GM12891 (cell line): ENCODE measurements at regions not wholly inside any gene's neighbourhood (a gene's known extent, or its start where the extent isn't known, plus 50 kb on each side); places are given as distances from the start of the nearest gene placed in this dataset.
A peak's percentile ranks its signal among the peaks of the same experiment; 100 is the strongest.
"Not testable (repeated sequence)": the region's sequence is repeated elsewhere in the genome, so short reads cannot be mapped to it uniquely, and the experiment has no call there.

ENCODE experiments used
- DNase-seq: peaks from one replicate; pipeline ENCODE4 v3.0.0; 2011; ENCODE audit warnings: low spot score; ENCODE audit not compliant: insufficient read length
- FAIRE-seq: peaks from 2 replicates; lab custom pipeline; 2011; peaks lifted over from hg19 to GRCh38; lab: Jason Lieb, UNC
- PAX5 ChIP-seq: IDR thresholded peaks from 2 replicates; pipeline ENCODE4 v1.6.1; 2011; ENCODE audit warnings: low read length, moderate library complexity, mild to moderate bottlenecking; ENCODE audit not compliant: insufficient read depth, severe bottlenecking
- POLR2A ChIP-seq: IDR thresholded peaks from 2 replicates; pipeline ENCODE4 v1.6.1; 2011; ENCODE audit warnings: low read depth, low read length, control low read depth
- POLR2AphosphoS5 ChIP-seq: IDR thresholded peaks from 2 replicates; pipeline ENCODE4 v1.6.1; 2011; ENCODE audit warnings: low read depth, low read length, control low read depth
- POU2F2 ChIP-seq: IDR thresholded peaks from 2 replicates; pipeline ENCODE4 v1.6.1; 2011; ENCODE audit warnings: low read depth, mild to moderate bottlenecking, control low read depth, low read length, moderate library complexity
- SPI1 ChIP-seq: IDR thresholded peaks from 2 replicates; pipeline ENCODE4 v1.6.1; 2011; ENCODE audit warnings: low read depth, low read length, control low read depth
- TAF1 ChIP-seq: IDR thresholded peaks from 2 replicates; pipeline ENCODE4 v1.6.1; 2011; ENCODE audit warnings: low read depth, low read length, control low read depth

- TF ChIP-seq TAF1 = no peak
- TF ChIP-seq POLR2AphosphoS5 = no peak
- TF ChIP-seq POLR2A = no peak
- TF ChIP-seq PAX5 = no peak
- peak; percentile 82 for TF ChIP-seq SPI1
- no peak for TF ChIP-seq POU2F2
- no peak for DNase-seq
- FAIRE-seq = no peak
Measured at GRCh38 chr2:195343540-195343939, 313.5 kb upstream of the SLC39A10 start.

- TF ChIP-seq SPI1 (no peak), PAX5 (no peak), TAF1 (no peak), POU2F2 (no peak), POLR2A (no peak)
- DNase-seq (no peak), FAIRE-seq (no peak)
Measured at GRCh38 chr2:195342061-195342460, 315.0 kb upstream of the SLC39A10 start.

- FAIRE-seq (no peak), DNase-seq (no peak)
- TF ChIP-seq POU2F2 (no peak), SPI1 (0 out of 2 replicates have a peak, but pooled peaks have one; percentile 36), TAF1 (no peak)
Measured at GRCh38 chr2:195338856-195339255, 318.2 kb upstream of the SLC39A10 start.

DNA sequence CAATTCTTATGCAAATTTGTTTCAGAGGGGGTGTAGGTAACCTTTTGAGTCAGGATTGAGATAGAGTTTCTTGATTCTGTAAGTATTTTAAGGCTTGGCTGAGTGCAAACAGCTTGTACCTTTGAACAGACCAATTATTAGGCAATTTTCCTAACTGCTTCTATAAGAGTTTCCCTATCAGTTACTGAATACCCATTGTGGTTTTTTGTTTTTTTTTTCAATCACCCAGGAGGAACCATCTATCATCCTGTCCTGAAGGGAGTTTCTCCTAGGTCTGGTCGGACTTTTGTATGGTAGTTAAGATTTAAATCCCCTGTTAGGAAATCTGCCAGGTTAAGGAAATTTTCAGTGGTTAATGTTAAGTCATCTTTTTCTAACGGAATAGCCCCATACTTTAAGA is 319.4 kb upstream of the SLC39A10 start:
- TF ChIP-seq TAF1 = no peak
- TF ChIP-seq POLR2AphosphoS5 = no peak
- no peak for TF ChIP-seq POLR2A
- TF ChIP-seq SPI1 = no peak
- TF ChIP-seq PAX5 = no peak
- TF ChIP-seq POU2F2 = no peak
- FAIRE-seq (no peak), DNase-seq (no peak)

GRCh38 chr2:195333869-195334268 is 323.2 kb upstream of the SLC39A10 start:
- no peak for TF ChIP-seq TAF1
- no peak for TF ChIP-seq PAX5
- TF ChIP-seq POU2F2 = no peak
- no peak for TF ChIP-seq SPI1
- TF ChIP-seq POLR2AphosphoS5 = no peak
- TF ChIP-seq POLR2A = no peak
- FAIRE-seq (no peak), DNase-seq (no peak)

DNA sequence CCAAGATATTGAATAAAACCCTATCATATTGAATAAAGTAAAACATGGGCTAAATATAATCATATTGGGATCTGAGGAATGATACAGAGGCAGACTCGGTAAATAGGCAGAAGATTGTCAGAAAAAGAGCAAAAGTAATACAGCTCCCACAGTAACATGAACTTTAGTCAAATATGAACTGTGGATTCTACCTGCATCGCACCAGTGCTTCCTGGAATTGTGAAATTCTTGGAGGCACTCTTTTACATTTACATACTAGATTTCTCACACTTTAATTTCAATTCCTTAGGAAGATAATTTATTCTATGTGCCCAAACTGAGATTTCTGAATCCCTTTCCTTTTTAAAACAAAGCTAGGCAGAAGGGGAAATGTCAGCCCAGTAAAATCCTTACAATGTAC is 325.1 kb upstream of the SLC39A10 start:
- no peak for DNase-seq
- FAIRE-seq = no peak
- no peak for TF ChIP-seq SPI1
- TF ChIP-seq POLR2AphosphoS5 = no peak
- TF ChIP-seq TAF1 = no peak
- TF ChIP-seq PAX5 = no peak
- no peak for TF ChIP-seq POLR2A
- TF ChIP-seq POU2F2 = no peak

DNA sequence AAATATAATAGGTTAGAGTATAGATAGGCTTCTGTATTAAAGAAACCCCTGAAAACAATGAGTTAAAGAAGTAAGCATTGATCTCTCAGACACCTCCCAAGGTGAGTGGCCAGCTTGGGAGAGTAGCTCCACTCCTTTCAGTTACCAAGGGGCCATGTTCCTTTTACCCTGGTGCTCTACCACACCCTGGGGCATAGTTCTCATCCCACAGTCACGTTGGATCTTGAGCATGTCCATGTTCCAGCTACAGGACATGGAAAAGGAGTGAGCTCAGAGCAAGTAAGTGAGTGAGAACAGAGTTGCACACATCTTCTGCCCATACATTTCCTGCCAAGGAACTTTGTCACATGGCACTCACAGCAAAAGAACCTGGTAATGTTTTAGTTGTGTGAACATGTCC is 325.9 kb upstream of the SLC39A10 start:
- no peak for DNase-seq
- FAIRE-seq = no peak
- TF ChIP-seq TAF1 = no peak
- TF ChIP-seq POLR2AphosphoS5 = no peak
- TF ChIP-seq POLR2A = no peak
- TF ChIP-seq PAX5 = no peak
- TF ChIP-seq POU2F2 = no peak
- no peak for TF ChIP-seq SPI1

GRCh38 chr2:195330513-195330956 is 326.5 kb upstream of the SLC39A10 start:
- FAIRE-seq (no peak), DNase-seq (no peak)
- TF ChIP-seq PAX5 (no peak), POLR2AphosphoS5 (no peak), TAF1 (no peak), POU2F2 (no peak), POLR2A (no peak), SPI1 (no peak)

GRCh38 chr2:195329784-195330183 is 327.2 kb upstream of the SLC39A10 start:
- DNase-seq, FAIRE-seq: not testable (repeated sequence)

- FAIRE-seq (no peak), DNase-seq (no peak)
- TF ChIP-seq POLR2AphosphoS5 = no peak
Measured at GRCh38 chr2:195326537-195326936, 330.5 kb upstream of the SLC39A10 start.

DNA sequence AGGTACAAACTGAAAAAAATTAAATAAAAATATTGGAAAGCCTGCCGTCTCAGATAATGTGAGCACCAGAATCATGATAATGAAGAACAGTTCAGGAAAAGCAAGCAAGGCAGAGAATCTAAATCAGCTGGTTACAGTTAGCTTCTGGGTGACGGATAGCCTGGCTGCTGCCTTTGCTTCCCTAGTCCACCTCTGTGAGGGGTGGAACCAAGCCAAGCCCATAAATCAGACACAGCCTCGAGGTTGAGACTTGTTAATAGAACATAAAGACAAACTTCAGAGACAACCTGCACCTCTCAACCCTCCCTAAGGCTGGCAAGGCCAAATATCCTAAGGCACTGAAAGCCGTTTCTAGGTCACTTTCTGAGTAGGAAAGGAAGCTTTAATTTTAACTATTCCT is 334.7 kb upstream of the SLC39A10 start:
- no peak for TF ChIP-seq POLR2AphosphoS5
- TF ChIP-seq POU2F2 = no peak
- TF ChIP-seq SPI1 = no peak
- no peak for TF ChIP-seq PAX5
- no peak for TF ChIP-seq TAF1
- TF ChIP-seq POLR2A = no peak
- FAIRE-seq (peak; percentile 31), DNase-seq (no peak)
